MM.1S (cell line): ENCODE measurements at regions not wholly inside any gene's neighbourhood (a gene's known extent, or its start where the extent isn't known, plus 50 kb on each side); places are given as distances from the start of the nearest gene placed in this dataset.
A peak's percentile ranks its signal among the peaks of the same experiment; 100 is the strongest.

Source experiments
- DNase-seq: peaks from one replicate; pipeline ENCODE4 v3.0.0-alpha.2; 2015
- H2AFZ ChIP-seq: fragments of 300-600 bp; sonication (generic); 2 replicates; pipeline ENCODE4 v1.6.0; 2016; ENCODE audit warnings: antibody characterized with exemption, low read length
- H3F3A ChIP-seq: fragments of 300-600 bp; sonication (generic); 2 replicates; pipeline ENCODE4 v1.6.1; 2016; ENCODE audit warnings: mild to moderate bottlenecking, antibody characterized with exemption, low read length, moderate library complexity, mixed read lengths; ENCODE audit not compliant: insufficient read depth
- H3K27ac ChIP-seq: fragments of 300-600 bp; sonication (generic); 2 replicates; pipeline ENCODE4 v1.5.1; 2016; ENCODE audit warnings: mild to moderate bottlenecking, low read length
- H3K27me3 ChIP-seq: fragments of 300-600 bp; sonication (generic); replicated peaks from 2 replicates; pipeline ENCODE4 v1.6.0; 2016; ENCODE audit warnings: low read length; ENCODE audit not compliant: insufficient read depth
- H3K36me3 ChIP-seq: fragments of 300-600 bp; sonication (generic); replicated peaks from 2 replicates; pipeline ENCODE4 v1.6.1; 2016; ENCODE audit warnings: mild to moderate bottlenecking, low read length, mixed read lengths; ENCODE audit not compliant: insufficient read depth
- H3K4me1 ChIP-seq: fragments of 300-600 bp; sonication (generic); 2 replicates; pipeline ENCODE4 v1.6.1; 2016; ENCODE audit warnings: low read length, mixed read lengths
- H3K4me2 ChIP-seq: fragments of 300-600 bp; sonication (generic); 2 replicates; pipeline ENCODE4 v1.6.0; 2016; ENCODE audit warnings: low read depth, low read length
- H3K4me3 ChIP-seq: fragments of 300-600 bp; sonication (generic); 2 replicates; pipeline ENCODE4 v1.5.1; 2016; ENCODE audit warnings: low read length, mixed read lengths
- H3K79me2 ChIP-seq: fragments of 300-600 bp; sonication (generic); 2 replicates; pipeline ENCODE4 v1.6.1; 2016; ENCODE audit warnings: mixed run types, low read length, mixed read lengths
- H3K9ac ChIP-seq: fragments of 300-600 bp; sonication (generic); 2 replicates; pipeline ENCODE4 v1.6.1; 2016; ENCODE audit warnings: low read length, mixed read lengths
- H3K9me2 ChIP-seq: fragments of 300-600 bp; sonication (generic); replicated peaks from 2 replicates; pipeline ENCODE4 v1.6.1; 2016; ENCODE audit warnings: mild to moderate bottlenecking, low read length, mixed read lengths; ENCODE audit not compliant: insufficient read depth
- H3K9me3 ChIP-seq: fragments of 300-600 bp; sonication (generic); replicated peaks from 2 replicates; pipeline ENCODE4 v1.6.1; 2016; ENCODE audit warnings: mild to moderate bottlenecking, low read length, mixed read lengths; ENCODE audit not compliant: insufficient read depth
- H4K20me1 ChIP-seq: fragments of 300-600 bp; sonication (generic); 2 replicates; pipeline ENCODE4 v1.6.1; 2016; ENCODE audit warnings: mild to moderate bottlenecking, low read length, moderate library complexity, mixed read lengths; ENCODE audit not compliant: insufficient read depth
- EZH2 ChIP-seq: fragments of 300-600 bp; sonication (generic); optimal IDR thresholded peaks from 2 replicates; pipeline ENCODE3; 2017; ENCODE audit warnings: low read depth, mild to moderate bottlenecking, antibody characterized with exemption, low read length, mixed read lengths
- EZH2phosphoT487 ChIP-seq: fragments of 300-600 bp; sonication (generic); IDR thresholded peaks from 2 replicates; pipeline ENCODE4 v1.6.1; 2018; ENCODE audit warnings: antibody characterized with exemption, low read length
- TF ChIP-seq, protein P1 (sequence below): fragments of 300-600 bp; sonication (generic); IDR thresholded peaks from 2 replicates; pipeline ENCODE4 v1.5.1; 2016; ENCODE audit warnings: antibody characterized with exemption, low read length, mixed read lengths

DNA sequence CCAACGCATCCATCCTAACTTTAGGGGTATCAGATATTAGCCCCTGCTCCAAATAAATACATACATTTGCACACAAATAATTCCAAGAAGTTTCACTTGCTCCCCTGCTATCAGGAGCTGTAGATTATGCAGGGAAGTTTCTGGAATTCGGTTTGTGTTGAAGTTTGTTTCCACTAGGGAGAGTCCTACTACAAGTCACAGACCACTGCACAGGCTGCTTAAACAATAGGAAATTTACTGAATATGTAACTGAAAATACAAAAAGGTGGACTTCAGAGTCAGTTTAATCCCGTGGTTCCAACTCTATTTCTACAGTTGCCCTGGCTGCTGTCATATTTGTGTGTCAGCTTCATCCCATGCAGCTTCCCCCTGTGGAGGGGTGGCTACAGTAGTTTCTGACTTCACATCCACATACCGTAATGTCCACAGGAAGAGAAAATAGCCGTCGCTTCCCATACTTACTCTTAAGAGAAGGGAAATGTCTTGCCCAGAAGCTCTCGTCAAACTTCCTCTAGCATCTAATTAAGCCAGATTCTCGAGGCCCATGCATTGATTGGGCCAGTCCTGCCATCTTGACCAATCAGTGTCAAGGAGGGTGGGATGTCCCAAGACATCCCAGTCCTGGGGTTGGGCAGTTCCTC, 286.6 kb downstream of the COG6 start:
- DNase-seq, result no peak
- no peaks in the 10 kb centered on the region for H3K4me1 ChIP-seq
- TF ChIP-seq EZH2 (no peak), EZH2phosphoT487 (no peak)
- TF ChIP-seq, protein P1, sequence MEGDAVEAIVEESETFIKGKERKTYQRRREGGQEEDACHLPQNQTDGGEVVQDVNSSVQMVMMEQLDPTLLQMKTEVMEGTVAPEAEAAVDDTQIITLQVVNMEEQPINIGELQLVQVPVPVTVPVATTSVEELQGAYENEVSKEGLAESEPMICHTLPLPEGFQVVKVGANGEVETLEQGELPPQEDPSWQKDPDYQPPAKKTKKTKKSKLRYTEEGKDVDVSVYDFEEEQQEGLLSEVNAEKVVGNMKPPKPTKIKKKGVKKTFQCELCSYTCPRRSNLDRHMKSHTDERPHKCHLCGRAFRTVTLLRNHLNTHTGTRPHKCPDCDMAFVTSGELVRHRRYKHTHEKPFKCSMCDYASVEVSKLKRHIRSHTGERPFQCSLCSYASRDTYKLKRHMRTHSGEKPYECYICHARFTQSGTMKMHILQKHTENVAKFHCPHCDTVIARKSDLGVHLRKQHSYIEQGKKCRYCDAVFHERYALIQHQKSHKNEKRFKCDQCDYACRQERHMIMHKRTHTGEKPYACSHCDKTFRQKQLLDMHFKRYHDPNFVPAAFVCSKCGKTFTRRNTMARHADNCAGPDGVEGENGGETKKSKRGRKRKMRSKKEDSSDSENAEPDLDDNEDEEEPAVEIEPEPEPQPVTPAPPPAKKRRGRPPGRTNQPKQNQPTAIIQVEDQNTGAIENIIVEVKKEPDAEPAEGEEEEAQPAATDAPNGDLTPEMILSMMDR, result no peak
- no peaks in the 10 kb centered on the region for H3K27me3 ChIP-seq
- no peaks in the 10 kb centered on the region for H3K9me2 ChIP-seq
- H3K79me2 ChIP-seq, result no peaks in the 10 kb centered on the region
- no peak overlapping the region for H3K27ac ChIP-seq
- H2AFZ ChIP-seq, result no peak overlapping the region
- H3K9me3 ChIP-seq, result no peaks in the 10 kb centered on the region
- H3K4me3 ChIP-seq, result no peak overlapping the region
- H3K9ac ChIP-seq, result no peak overlapping the region
- H3F3A ChIP-seq, result no peaks in the 10 kb centered on the region
- no peak overlapping the region for H3K4me2 ChIP-seq
- H4K20me1 ChIP-seq, result no peaks in the 10 kb centered on the region
- no peaks in the 10 kb centered on the region for H3K36me3 ChIP-seq

GRCh38 chr13:39942552-39943273, 287.3 kb downstream of the COG6 start:
- no peak overlapping the region for H3K4me2 ChIP-seq
- H4K20me1 ChIP-seq, result no peaks in the 10 kb centered on the region
- no peaks in the 10 kb centered on the region for H3K9me2 ChIP-seq
- H3K4me3 ChIP-seq, result no peak overlapping the region
- no peaks in the 10 kb centered on the region for H3K4me1 ChIP-seq
- no peaks in the 10 kb centered on the region for H3F3A ChIP-seq
- no peak overlapping the region for H2AFZ ChIP-seq
- H3K27ac ChIP-seq, result no peak overlapping the region
- TF ChIP-seq EZH2 (no peak), EZH2phosphoT487 (no peak)
- TF ChIP-seq, protein P1, result peak; percentile 91
- H3K9ac ChIP-seq, result no peak overlapping the region
- H3K79me2 ChIP-seq, result no peaks in the 10 kb centered on the region
- DNase-seq, result peak; percentile 47
- H3K27me3 ChIP-seq, result no peaks in the 10 kb centered on the region
- no peaks in the 10 kb centered on the region for H3K36me3 ChIP-seq
- no peaks in the 10 kb centered on the region for H3K9me3 ChIP-seq

DNA sequence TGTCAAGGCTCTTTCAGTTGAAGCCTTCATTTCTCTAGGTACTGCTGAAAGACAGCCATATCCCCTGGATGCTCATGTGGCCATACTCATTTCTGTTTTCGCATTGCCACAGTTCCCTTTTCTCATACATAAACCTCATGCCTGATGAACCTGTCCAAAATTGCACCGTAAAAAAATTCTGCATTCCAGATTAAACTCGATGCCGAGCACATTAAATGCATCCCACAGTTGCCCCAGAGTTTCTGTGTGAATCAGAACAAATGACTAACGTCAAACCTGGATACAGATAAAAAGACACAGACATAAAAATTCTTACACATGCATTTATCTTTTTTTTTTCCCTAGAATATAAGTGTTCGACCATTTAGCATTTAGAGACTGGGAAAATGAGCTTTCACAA, 288.2 kb downstream of the COG6 start:
- no peaks in the 10 kb centered on the region for H3K9me2 ChIP-seq
- no peak overlapping the region for H3K4me3 ChIP-seq
- no peak overlapping the region for H3K4me2 ChIP-seq
- no peaks in the 10 kb centered on the region for H3K36me3 ChIP-seq
- no peak for DNase-seq
- no peaks in the 10 kb centered on the region for H3F3A ChIP-seq
- no peaks in the 10 kb centered on the region for H4K20me1 ChIP-seq
- TF ChIP-seq EZH2phosphoT487, result no peak
- TF ChIP-seq EZH2, result no peak
- TF ChIP-seq, protein P1, result no peak
- no peaks in the 10 kb centered on the region for H3K4me1 ChIP-seq
- no peak overlapping the region for H3K9ac ChIP-seq
- no peaks in the 10 kb centered on the region for H3K27me3 ChIP-seq
- H2AFZ ChIP-seq, result no peak overlapping the region
- H3K9me3 ChIP-seq, result no peaks in the 10 kb centered on the region
- no peaks in the 10 kb centered on the region for H3K79me2 ChIP-seq
- no peak overlapping the region for H3K27ac ChIP-seq
